Osteoblast (primary cell): ENCODE measurements at regions not wholly inside any gene's neighbourhood (a gene's known extent, or its start where the extent isn't known, plus 50 kb on each side); places are given as distances from the start of the nearest gene placed in this dataset.

ENCODE experiments used
- DNase-seq: peaks from one replicate; pipeline ENCODE4 v3.0.0; 2011; ENCODE audit warnings: low spot score, mixed read lengths; ENCODE audit not compliant: insufficient read length; ENCODE audit errors: missing footprints
- H2AFZ ChIP-seq: 2 replicates; pipeline ENCODE4 v1.6.0; 2011; ENCODE audit warnings: mild to moderate bottlenecking, low read length
- H3K27ac ChIP-seq: 2 replicates; pipeline ENCODE4 v1.5.1; 2011; ENCODE audit warnings: mild to moderate bottlenecking, low read depth, low read length, moderate library complexity
- H3K27me3 ChIP-seq: 2 replicates; pipeline ENCODE4 v1.6.0; 2012; ENCODE audit warnings: mild to moderate bottlenecking, control low read depth, inconsistent platforms, low read length, moderate library complexity; ENCODE audit not compliant: insufficient read depth
- H3K36me3 ChIP-seq: 2 replicates; pipeline ENCODE4 v1.5.1; 2011; ENCODE audit warnings: mild to moderate bottlenecking, low read length, control low read depth, moderate library complexity; ENCODE audit not compliant: insufficient read depth
- H3K4me1 ChIP-seq: 2 replicates; pipeline ENCODE4 v1.5.1; 2011; ENCODE audit warnings: mild to moderate bottlenecking, low read length, control low read depth, moderate library complexity; ENCODE audit not compliant: insufficient read depth
- H3K4me2 ChIP-seq: 2 replicates; pipeline ENCODE4 v1.6.0; 2011; ENCODE audit warnings: mild to moderate bottlenecking, low read length; ENCODE audit not compliant: insufficient read depth
- H3K4me3 ChIP-seq: fragments of 200-600 bp; sonication (generic); 3 replicates; pipeline ENCODE4 v1.5.1; 2012; ENCODE audit warnings: mild to moderate bottlenecking, low read length, inconsistent platforms; ENCODE audit not compliant: insufficient read depth
- H3K79me2 ChIP-seq: 2 replicates; pipeline ENCODE4 v1.6.0; 2012; ENCODE audit warnings: mild to moderate bottlenecking, low read length, control low read depth, inconsistent platforms; ENCODE audit not compliant: insufficient read depth
- H3K9me3 ChIP-seq: 2 replicates; pipeline ENCODE4 v1.5.1; 2011; ENCODE audit warnings: low read depth, low read length, control low read depth
- H4K20me1 ChIP-seq: 2 replicates; pipeline ENCODE4 v1.6.0; 2012; ENCODE audit warnings: mild to moderate bottlenecking, low read length, control low read depth; ENCODE audit not compliant: insufficient read depth
- CTCF ChIP-seq: IDR thresholded peaks from 2 replicates; pipeline ENCODE4 v1.5.1; 2011; ENCODE audit warnings: mild to moderate bottlenecking, low read depth, low read length, moderate library complexity; ENCODE audit errors: extremely low read depth

GRCh38 chr6:159601211-159601610 is 91.8 kb downstream of the SOD2 start:
- Histone ChIP-seq H4K20me1 (no peaks in the 10 kb centered on the region), H3K4me3 (no peak overlapping the region), H3K9me3 (no peaks in the 10 kb centered on the region), H2AFZ (no peak overlapping the region), H3K27ac (no peak overlapping the region), H3K4me2 (no peak overlapping the region), H3K27me3 (no peaks in the 10 kb centered on the region), H3K79me2 (no peaks in the 10 kb centered on the region), H3K4me1 (no peaks in the 10 kb centered on the region), H3K36me3 (no peaks in the 10 kb centered on the region)
- no peak for DNase-seq
- TF ChIP-seq CTCF = no peak

- Histone ChIP-seq H3K27ac (peak overlapping the region; percentile 92), H3K36me3 (no peaks in the 10 kb centered on the region), H3K4me1 (peaks cover 26% of the 10 kb centered on the region), H4K20me1 (peaks cover 3% of the 10 kb centered on the region), H2AFZ (no peak overlapping the region), H3K4me2 (peak overlapping the region; percentile 74), H3K27me3 (no peaks in the 10 kb centered on the region), H3K4me3 (peak overlapping the region; percentile 23), H3K79me2 (no peaks in the 10 kb centered on the region), H3K9me3 (no peaks in the 10 kb centered on the region)
- TF ChIP-seq CTCF = no peak
- peak; percentile 69 for DNase-seq
Measured at GRCh38 chr6:159595173-159595572, 97.9 kb downstream of the SOD2 start.

GRCh38 chr6:159594750-159595117 is 98.3 kb downstream of the SOD2 start:
- peak; percentile 89 for DNase-seq
- peaks cover 26% of the 10 kb centered on the region for H3K4me1 ChIP-seq
- H3K4me2 ChIP-seq = peak overlapping the region; percentile 74
- TF ChIP-seq CTCF = no peak
- peak overlapping the region; percentile 49 for H3K4me3 ChIP-seq
- H3K9me3 ChIP-seq = no peaks in the 10 kb centered on the region
- H3K27me3 ChIP-seq = no peaks in the 10 kb centered on the region
- peak overlapping the region; percentile 76 for H2AFZ ChIP-seq
- peak overlapping the region; percentile 92 for H3K27ac ChIP-seq
- no peaks in the 10 kb centered on the region for H3K79me2 ChIP-seq
- no peaks in the 10 kb centered on the region for H3K36me3 ChIP-seq
- peaks cover 3% of the 10 kb centered on the region for H4K20me1 ChIP-seq

- Histone ChIP-seq H3K9me3 (no peaks in the 10 kb centered on the region), H4K20me1 (peaks cover 3% of the 10 kb centered on the region), H3K36me3 (no peaks in the 10 kb centered on the region), H2AFZ (peak overlapping the region; percentile 76), H3K27ac (peak overlapping the region; percentile 92), H3K4me3 (peak overlapping the region; percentile 49), H3K4me1 (peaks cover 26% of the 10 kb centered on the region), H3K79me2 (no peaks in the 10 kb centered on the region), H3K27me3 (no peaks in the 10 kb centered on the region), H3K4me2 (peak overlapping the region; percentile 74)
- DNase-seq = no peak
- TF ChIP-seq CTCF = no peak
Measured at GRCh38 chr6:159594106-159594749, 98.8 kb downstream of the SOD2 start.
